ENCODE measurements at regions not wholly inside any gene's neighbourhood (a gene's known extent, or its start where the extent isn't known, plus 50 kb on each side); places are given as distances from the start of the nearest gene placed in this dataset.

DNA sequence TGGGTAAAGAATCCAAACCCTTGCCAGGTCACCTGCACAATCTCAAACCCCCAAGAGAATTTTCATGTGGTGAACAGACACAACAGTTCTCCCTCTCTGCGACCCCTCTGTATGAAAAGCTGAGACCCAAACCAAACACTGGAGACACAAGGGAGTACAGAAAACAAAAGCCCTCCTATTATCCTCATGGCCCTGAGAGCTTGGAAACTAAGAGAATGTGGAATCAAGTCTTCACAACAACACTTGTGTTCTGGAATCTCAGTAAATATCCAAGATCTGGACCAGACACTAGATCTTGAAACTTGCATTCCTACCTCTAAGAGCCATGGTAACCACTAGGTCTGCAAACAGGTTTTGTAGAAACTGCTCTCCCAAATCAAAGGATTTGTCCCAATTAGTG is 50.1 kb upstream of the CCDC150 start:
- H4K20me1 ChIP-seq (ENCODE audit: insufficient read depth, low read length), result no peaks in the 10 kb centered on the region
- no peak overlapping the region for H3K27ac ChIP-seq (ENCODE audit: low read length)
- H3K9me3 ChIP-seq (ENCODE audit: insufficient read depth, low read length), result no peaks in the 10 kb centered on the region
- H3K4me1 ChIP-seq (ENCODE audit: low read length), result no peaks in the 10 kb centered on the region
- H3K4me3 ChIP-seq (ENCODE audit: low read length), result no peak overlapping the region
- no peak overlapping the region for H3K9ac ChIP-seq (ENCODE audit: low read length)
- no peak overlapping the region for H2AFZ ChIP-seq (ENCODE audit: low read depth, low read length)
- no peak overlapping the region for H3K4me2 ChIP-seq (ENCODE audit: low read length)
- no peaks in the 10 kb centered on the region for H3K79me2 ChIP-seq (ENCODE audit: low read length)
- H3K27me3 ChIP-seq (ENCODE audit: low read depth, low read length), result peaks cover 8% of the 10 kb centered on the region; the same call in 1 of the 2 replicates
- no peak for TF ChIP-seq EZH2phosphoT487 (IDR thresholded peaks at IDR 0.05; ENCODE audit: low read depth)
- TF ChIP-seq, protein P1, sequence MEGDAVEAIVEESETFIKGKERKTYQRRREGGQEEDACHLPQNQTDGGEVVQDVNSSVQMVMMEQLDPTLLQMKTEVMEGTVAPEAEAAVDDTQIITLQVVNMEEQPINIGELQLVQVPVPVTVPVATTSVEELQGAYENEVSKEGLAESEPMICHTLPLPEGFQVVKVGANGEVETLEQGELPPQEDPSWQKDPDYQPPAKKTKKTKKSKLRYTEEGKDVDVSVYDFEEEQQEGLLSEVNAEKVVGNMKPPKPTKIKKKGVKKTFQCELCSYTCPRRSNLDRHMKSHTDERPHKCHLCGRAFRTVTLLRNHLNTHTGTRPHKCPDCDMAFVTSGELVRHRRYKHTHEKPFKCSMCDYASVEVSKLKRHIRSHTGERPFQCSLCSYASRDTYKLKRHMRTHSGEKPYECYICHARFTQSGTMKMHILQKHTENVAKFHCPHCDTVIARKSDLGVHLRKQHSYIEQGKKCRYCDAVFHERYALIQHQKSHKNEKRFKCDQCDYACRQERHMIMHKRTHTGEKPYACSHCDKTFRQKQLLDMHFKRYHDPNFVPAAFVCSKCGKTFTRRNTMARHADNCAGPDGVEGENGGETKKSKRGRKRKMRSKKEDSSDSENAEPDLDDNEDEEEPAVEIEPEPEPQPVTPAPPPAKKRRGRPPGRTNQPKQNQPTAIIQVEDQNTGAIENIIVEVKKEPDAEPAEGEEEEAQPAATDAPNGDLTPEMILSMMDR (IDR thresholded peaks at IDR 0.05; ENCODE audit: low read depth, low read length), result no peak
- no peaks in the 10 kb centered on the region for H3K36me3 ChIP-seq (replicated peaks; ENCODE audit: low read depth, low read length)

Measured in OCI-LY3 (cell line).